ENCODE measurements at regions not wholly inside any gene's neighbourhood (a gene's known extent, or its start where the extent isn't known, plus 50 kb on each side); places are given as distances from the start of the nearest gene placed in this dataset.

- DNase-seq (ENCODE audit: low read depth in 2 of 2) = no peak
- TF ChIP-seq CTCF (conservative IDR thresholded peaks at IDR 0.05 in 1 of 2, IDR thresholded peaks at IDR 0.05 in 1 of 2; ENCODE audit: low read depth in 1 of 2, low read length in 2 of 2) (no peak), EZH2 (IDR thresholded peaks at IDR 0.05; ENCODE audit: low read length, missing control alignments) (no peak)
- H3K4me1 ChIP-seq (ENCODE audit: control insufficient read depth, extremely low read depth, insufficient read depth, low read length) = peaks cover 3% of the 10 kb centered on the region
- H3K9ac ChIP-seq (ENCODE audit: insufficient read depth, low read length) = no peak overlapping the region
- H4K20me1 ChIP-seq (ENCODE audit: control insufficient read depth, extremely low read depth, insufficient read depth, low read length) = no peaks in the 10 kb centered on the region
- no peak overlapping the region for H2AFZ ChIP-seq (ENCODE audit: low read length)
- no peak overlapping the region for H3K4me2 ChIP-seq (ENCODE audit: extremely low read depth, insufficient read depth, low read length)
- H3K4me3 ChIP-seq (replicated peaks in 1 of 4; ENCODE audit: control extremely low read depth in 1 of 4, insufficient read depth in 1 of 4, low read depth in 3 of 4, low read length in 4 of 4) = no peak overlapping the region
- H3K9me3 ChIP-seq (ENCODE audit: control insufficient read depth, insufficient read depth, low read depth, low read length) = no peaks in the 10 kb centered on the region
- no peak overlapping the region for H3K27ac ChIP-seq (ENCODE audit: insufficient read depth, low read length)
- no peaks in the 10 kb centered on the region for H3K27me3 ChIP-seq (ENCODE audit: control insufficient read depth, insufficient read depth, low read length)
- no peaks in the 10 kb centered on the region for H3K79me2 ChIP-seq (ENCODE audit: control insufficient read depth, insufficient read depth, low read length)
- peaks cover 1% of the 10 kb centered on the region for H3K36me3 ChIP-seq (ENCODE audit: control insufficient read depth, insufficient read depth, low read length)
Measured at GRCh38 chr3:159896543-159896942, 92.1 kb upstream of the IL12A start.

- no peaks in the 10 kb centered on the region for H4K20me1 ChIP-seq (ENCODE audit: control insufficient read depth, extremely low read depth, insufficient read depth, low read length)
- TF ChIP-seq EZH2 (IDR thresholded peaks at IDR 0.05; ENCODE audit: low read length, missing control alignments) = no peak
- TF ChIP-seq CTCF (conservative IDR thresholded peaks at IDR 0.05 in 1 of 2, IDR thresholded peaks at IDR 0.05 in 1 of 2; ENCODE audit: low read depth in 1 of 2, low read length in 2 of 2) = no peak
- no peak overlapping the region for H2AFZ ChIP-seq (ENCODE audit: low read length)
- no peak overlapping the region for H3K4me3 ChIP-seq (replicated peaks in 1 of 4; ENCODE audit: control extremely low read depth in 1 of 4, insufficient read depth in 1 of 4, low read depth in 3 of 4, low read length in 4 of 4)
- no peaks in the 10 kb centered on the region for H3K79me2 ChIP-seq (ENCODE audit: control insufficient read depth, insufficient read depth, low read length)
- H3K27ac ChIP-seq (ENCODE audit: insufficient read depth, low read length) = no peak overlapping the region
- H3K9ac ChIP-seq (ENCODE audit: insufficient read depth, low read length) = no peak overlapping the region
- peak; percentile 78 to 90 for DNase-seq (ENCODE audit: low read depth in 2 of 2)
- H3K9me3 ChIP-seq (ENCODE audit: control insufficient read depth, insufficient read depth, low read depth, low read length) = no peaks in the 10 kb centered on the region
- peaks cover 1% of the 10 kb centered on the region for H3K36me3 ChIP-seq (ENCODE audit: control insufficient read depth, insufficient read depth, low read length)
- no peaks in the 10 kb centered on the region for H3K27me3 ChIP-seq (ENCODE audit: control insufficient read depth, insufficient read depth, low read length)
- H3K4me2 ChIP-seq (ENCODE audit: extremely low read depth, insufficient read depth, low read length) = no peak overlapping the region
- peaks cover 3% of the 10 kb centered on the region for H3K4me1 ChIP-seq (ENCODE audit: control insufficient read depth, extremely low read depth, insufficient read depth, low read length)
Measured at GRCh38 chr3:159897331-159898075, 91.1 kb upstream of the IL12A start.

- no peaks in the 10 kb centered on the region for H4K20me1 ChIP-seq (ENCODE audit: control insufficient read depth, extremely low read depth, insufficient read depth, low read length)
- peak in 1 of 2 donors; percentile 17 for DNase-seq (ENCODE audit: low read depth in 2 of 2)
- TF ChIP-seq EZH2 (IDR thresholded peaks at IDR 0.05; ENCODE audit: low read length, missing control alignments) = no peak
- no peaks in the 10 kb centered on the region for H3K9me3 ChIP-seq (ENCODE audit: control insufficient read depth, insufficient read depth, low read depth, low read length)
- no peak overlapping the region for H3K4me2 ChIP-seq (ENCODE audit: extremely low read depth, insufficient read depth, low read length)
- H3K4me3 ChIP-seq (replicated peaks in 1 of 4; ENCODE audit: control extremely low read depth in 1 of 4, insufficient read depth in 1 of 4, low read depth in 3 of 4, low read length in 4 of 4) = no peak overlapping the region
- H3K36me3 ChIP-seq (ENCODE audit: control insufficient read depth, insufficient read depth, low read length) = peaks cover 1% of the 10 kb centered on the region
- H3K27ac ChIP-seq (ENCODE audit: insufficient read depth, low read length) = no peak overlapping the region
- no peak overlapping the region for H2AFZ ChIP-seq (ENCODE audit: low read length)
- no peak overlapping the region for H3K9ac ChIP-seq (ENCODE audit: insufficient read depth, low read length)
- no peaks in the 10 kb centered on the region for H3K27me3 ChIP-seq (ENCODE audit: control insufficient read depth, insufficient read depth, low read length)
- H3K79me2 ChIP-seq (ENCODE audit: control insufficient read depth, insufficient read depth, low read length) = no peaks in the 10 kb centered on the region
- peaks cover 3% of the 10 kb centered on the region for H3K4me1 ChIP-seq (ENCODE audit: control insufficient read depth, extremely low read depth, insufficient read depth, low read length)
Measured at GRCh38 chr3:159898147-159898546, 90.5 kb upstream of the IL12A start.
